ENCODE measurements at regions not wholly inside any gene's neighbourhood (a gene's known extent, or its start where the extent isn't known, plus 50 kb on each side); places are given as distances from the start of the nearest gene placed in this dataset.
"Not testable (repeated sequence)": the region's sequence is repeated elsewhere in the genome, so short reads cannot be mapped to it uniquely, and the experiment has no call there.

GRCh38 chr2:184314829-184315228 lies 283.5 kb upstream of the ZNF804A start:
- no peak for DNase-seq (ENCODE audit: low spot score)

DNA sequence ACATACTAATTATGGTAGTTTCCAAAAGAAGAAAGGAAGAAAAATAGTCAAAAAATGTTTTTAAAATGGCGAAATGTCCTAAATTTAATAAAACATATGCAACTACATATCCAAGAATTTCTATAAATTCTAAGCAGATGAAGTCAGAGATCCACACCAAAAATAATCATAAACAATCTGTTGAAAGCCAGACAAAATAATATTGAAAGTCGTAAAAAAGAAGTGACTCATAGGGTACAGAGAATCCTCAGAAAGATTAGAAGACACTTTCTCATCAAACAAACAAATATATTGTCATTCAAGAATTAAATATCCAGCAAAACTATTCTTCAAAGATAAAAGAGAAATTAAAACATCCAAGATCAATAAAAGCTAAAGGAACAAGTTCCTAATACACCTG lies 281.4 kb upstream of the ZNF804A start:
- no peak for DNase-seq (ENCODE audit: low spot score)

- DNase-seq (ENCODE audit: low spot score): no peak
Observed at GRCh38 chr2:184322615-184323014, 275.7 kb upstream of the ZNF804A start.

DNA sequence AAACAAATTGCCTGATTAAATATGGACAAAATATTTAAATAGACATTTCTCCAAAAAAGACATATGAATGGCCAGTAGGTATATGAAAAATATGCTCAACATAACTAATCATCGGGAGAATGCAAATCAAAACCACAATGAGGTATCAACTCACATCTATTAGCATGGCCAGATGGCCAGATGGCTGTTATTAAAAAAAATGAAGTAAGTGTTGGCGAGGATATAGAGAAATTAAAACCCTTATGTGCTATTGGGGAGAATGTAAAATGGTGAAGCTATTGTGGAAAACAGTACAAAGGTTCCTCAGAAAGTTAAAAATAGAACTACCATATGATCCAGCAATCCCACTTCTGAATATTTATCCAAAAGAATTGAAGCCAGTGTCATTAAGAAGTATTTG lies 272.3 kb upstream of the ZNF804A start:
- DNase-seq (ENCODE audit: low spot score): no peak

- DNase-seq (ENCODE audit: low spot score): not testable (repeated sequence)
Observed at GRCh38 chr2:184327805-184328204, 270.5 kb upstream of the ZNF804A start.

DNA sequence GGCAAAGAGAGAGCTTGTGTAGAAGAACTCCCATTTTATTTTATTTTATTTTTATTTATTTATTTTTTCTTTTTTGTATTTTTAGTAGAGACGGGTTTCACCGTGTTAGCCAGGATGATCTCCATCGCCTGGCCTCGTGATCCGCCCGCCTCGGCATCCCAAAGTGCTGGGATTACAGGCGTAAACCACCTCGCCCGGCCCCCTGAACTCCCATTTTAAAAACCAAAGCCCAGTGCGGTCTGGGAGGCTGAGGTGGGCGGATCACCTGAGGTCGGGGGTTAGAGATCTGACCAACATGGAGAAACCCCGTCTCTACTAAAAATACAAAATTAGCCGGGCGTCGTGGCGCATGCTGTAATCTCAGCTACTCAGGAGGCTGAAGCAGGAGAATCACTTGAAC lies 267.8 kb upstream of the ZNF804A start:
- DNase-seq (ENCODE audit: low spot score): not testable (repeated sequence)

GRCh38 chr2:184336688-184337087 lies 261.6 kb upstream of the ZNF804A start:
- DNase-seq (ENCODE audit: low spot score): no peak

DNA sequence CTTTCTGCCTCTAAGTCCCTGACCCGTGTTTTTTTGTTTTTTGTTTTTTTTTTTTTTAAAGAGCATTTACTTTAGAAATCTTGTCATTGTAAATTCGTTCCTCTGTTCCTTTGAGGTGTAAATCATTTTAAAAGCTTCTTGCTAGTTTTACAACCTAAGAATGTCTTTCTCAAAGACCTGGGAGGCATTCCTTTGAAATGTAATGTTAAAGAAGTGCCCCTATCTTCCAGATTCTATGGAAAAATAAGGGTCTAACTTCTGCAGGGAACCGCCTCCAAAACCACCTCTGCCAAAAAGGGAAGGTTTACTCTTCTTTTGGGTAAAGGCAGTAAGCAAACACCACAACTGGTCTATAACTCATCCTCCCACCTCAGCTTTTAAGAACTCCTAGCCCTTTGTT lies 259.6 kb upstream of the ZNF804A start:
- DNase-seq (ENCODE audit: low spot score): no peak

DNA sequence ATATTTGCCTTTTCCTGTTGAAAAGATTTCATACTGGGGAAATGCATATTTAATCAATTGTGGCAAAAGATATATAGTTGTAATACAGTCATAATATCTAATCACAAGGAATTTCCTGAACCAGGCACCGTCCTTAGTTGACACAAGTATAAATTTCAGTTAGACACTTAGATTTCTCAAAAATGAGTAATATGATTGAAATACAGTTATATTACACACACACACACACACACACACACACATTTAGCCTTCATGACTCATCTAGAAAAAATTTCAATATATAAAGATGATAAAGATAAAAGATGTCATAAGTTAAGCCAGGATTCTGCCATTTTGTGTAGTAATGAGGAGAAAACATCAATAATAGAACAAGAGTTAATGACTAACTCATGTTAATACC lies 258.4 kb upstream of the ZNF804A start:
- DNase-seq (ENCODE audit: low spot score): no peak

DNA sequence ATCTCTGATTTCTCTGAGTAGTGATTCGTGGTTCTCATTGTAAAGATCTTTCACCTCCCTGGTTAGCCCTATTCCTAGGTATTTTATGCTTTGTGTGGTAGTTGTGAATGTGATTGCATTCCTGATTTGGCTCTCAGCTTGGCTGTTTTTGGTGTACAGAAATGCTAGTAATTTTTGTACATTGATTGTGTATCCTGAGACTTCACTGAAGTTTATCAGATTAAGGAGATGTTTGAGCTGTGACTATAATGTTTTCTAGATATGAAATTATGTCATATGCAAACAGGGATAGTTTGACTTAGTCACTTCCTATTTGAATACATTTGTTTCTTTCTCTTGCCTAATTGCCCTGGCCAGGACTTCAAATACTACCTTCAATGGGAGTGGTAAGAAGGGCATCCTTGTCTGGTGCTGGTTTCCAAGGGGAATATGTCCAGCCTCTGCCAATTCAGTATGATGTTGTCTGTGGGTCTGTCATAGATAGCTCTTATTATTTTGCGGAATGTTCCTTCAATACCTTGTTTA lies 251.9 kb upstream of the ZNF804A start:
- no peak for DNase-seq (ENCODE audit: low spot score)

DNA sequence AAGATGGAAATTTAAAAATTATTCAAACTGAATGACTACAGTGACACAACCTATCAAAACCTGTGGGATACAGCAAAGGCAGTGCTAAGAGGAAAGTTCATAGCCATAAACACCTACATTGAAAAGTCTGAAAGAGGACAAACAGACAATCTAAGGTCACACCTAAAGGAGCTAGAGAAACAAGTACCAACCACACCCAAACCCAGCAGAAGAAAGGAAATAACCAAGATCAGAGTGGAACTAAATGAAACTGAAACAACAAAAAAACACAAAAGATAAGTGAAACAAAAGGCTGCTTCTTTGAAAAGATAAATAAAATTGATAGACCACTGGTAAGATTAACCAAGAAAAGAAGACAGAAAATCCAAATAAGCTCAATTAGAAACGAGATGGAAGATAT lies 247.2 kb upstream of the ZNF804A start:
- DNase-seq (ENCODE audit: low spot score): no peak

GRCh38 chr2:184357033-184357432 lies 241.3 kb upstream of the ZNF804A start:
- DNase-seq (ENCODE audit: low spot score): no peak

GRCh38 chr2:184359379-184359778 lies 238.9 kb upstream of the ZNF804A start:
- DNase-seq (ENCODE audit: low spot score): no peak

DNA sequence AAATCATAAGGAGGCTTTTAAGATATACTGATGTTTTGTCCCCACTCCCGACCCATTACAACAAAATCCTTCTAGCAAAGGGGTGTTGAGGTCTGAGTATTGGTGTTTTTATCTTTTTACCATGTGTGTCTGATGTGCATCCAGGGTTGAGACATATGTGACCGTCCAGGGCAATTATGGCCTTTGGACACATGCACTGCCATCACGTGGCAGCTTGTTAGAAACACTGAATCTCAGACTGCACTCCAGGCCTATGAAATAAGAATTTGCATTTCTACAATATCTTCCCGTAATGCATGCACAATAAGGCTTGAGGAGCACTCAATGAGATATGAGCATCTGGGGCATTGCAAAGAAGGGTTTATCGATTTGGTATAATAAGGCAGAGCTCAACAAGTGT lies 235.1 kb upstream of the ZNF804A start:
- DNase-seq (ENCODE audit: low spot score): no peak

DNA sequence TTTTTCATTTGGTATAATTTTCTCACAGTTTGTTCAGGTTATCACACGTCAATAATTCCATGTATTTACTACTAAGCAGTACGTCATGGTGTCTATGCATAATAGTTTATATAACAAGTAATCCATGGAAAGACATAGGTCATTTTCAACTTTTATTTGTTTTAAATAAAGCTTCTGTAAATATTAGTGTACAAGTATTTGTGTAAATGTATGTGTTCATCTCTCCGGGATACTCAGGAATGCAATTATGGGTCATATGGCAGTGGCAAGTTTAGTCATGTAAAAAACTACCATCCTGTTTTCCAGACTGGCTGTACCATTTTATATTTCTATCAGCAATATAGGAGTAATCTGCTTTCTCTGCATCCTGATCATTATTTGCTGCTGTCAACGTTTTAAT lies 231.1 kb upstream of the ZNF804A start:
- DNase-seq (ENCODE audit: low spot score): no peak

- DNase-seq (ENCODE audit: low spot score): no peak
Observed at GRCh38 chr2:184369307-184369706, 229.0 kb upstream of the ZNF804A start.

DNA sequence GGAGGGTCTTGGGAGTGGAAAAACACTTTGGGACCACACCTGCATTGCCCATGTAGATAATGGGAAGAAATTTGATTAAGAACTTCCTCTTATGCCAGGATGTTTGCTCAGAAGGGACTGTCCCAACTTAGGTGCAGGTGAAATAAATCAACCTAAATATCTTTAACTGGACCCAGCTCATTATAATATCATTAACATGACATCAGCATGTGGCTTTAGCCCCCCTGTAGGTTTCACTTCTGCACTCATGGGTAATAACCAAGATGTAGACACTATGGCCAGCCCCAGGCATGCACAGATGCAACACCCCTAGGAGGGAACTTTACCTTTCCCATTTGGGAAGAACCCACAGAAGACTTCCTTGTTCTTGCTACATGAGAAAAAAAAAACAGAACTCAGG lies 227.4 kb upstream of the ZNF804A start:
- no peak for DNase-seq (ENCODE audit: low spot score)

DNA sequence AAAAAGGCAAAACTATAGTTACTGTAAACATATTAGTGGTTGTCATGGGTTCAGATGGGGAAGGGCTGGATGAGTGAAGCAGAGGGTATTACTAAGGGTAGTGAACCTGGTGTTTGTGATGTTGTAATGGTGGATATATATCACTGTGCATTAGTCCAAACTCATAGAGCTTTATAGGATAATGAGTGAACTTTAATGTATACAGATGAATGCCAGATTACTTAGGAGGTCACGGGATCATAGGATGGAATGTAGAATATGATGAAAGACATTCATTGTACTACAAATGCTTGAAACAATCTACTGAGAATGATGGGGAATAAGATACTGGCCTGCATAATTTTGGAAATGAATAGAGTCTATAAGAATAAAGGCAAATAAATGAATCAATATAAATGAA lies 226.7 kb upstream of the ZNF804A start:
- DNase-seq (ENCODE audit: low spot score): no peak

DNA sequence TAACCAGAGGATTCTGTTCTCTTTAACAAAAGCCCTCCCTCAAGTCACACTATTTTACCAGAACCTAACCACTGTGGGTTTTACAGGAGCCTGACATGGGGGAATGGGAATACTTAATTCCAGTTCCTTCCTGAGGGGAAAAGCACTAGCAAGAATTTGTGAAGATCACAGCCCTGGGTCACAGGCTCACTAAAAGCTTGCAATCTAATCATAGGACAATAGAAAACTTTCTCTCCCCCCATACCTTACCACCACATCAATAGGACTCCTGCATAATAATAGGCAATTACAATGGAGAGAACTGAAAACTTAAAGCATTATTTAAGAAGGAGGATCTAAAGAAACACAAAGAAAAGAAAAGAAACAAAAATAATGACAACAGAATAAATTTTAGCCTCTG lies 225.8 kb upstream of the ZNF804A start:
- no peak for DNase-seq (ENCODE audit: low spot score)

- DNase-seq (ENCODE audit: low spot score): no peak
Observed at GRCh38 chr2:184394642-184395041, 203.7 kb upstream of the ZNF804A start.

DNA sequence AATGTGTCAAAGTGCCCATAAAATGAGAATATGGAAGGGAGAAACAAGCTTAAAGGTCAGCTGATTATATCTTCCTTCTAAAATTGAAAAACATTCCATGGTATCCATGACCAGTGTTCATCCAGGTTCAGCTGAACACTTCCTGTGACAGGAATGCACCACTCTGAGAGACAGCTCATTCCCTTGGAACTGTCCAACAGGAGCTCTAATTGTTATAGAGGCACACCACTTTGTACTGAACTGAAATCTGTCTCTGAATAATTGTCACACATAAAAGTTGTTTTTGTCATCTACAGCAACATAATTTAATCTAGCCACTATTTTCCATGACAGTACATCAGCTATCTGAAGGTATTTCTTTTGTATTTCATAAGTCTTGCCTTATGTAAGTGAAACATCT lies 195.9 kb upstream of the ZNF804A start:
- DNase-seq (ENCODE audit: low spot score): no peak

DNA sequence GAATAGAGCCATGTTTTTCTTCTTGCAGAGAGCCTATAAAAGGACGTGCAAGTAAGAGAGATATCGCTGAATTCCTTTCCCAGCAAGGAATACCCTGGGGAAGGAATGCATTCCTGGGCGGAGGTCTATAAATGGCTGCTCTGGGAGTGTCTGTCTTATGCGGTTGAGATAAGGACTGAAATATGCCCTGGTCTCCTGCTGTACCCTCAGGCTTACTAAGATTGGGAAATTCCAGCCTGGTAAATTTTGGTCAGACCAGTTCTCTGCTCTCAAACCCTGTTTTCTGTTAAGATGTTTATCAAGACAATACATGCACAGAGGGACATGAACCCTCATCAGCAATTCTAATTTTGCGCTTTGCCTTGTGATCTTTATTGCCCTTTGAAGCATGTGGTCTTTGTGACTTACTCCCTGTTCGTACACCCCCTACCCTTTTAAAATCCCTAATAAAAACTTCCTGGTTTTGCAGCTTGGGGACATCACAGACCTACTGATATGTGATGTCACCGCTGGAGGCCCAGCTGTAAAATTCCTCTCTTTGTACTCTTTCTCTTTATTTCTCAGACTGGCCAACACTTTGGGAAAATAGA lies 191.2 kb upstream of the ZNF804A start:
- DNase-seq (ENCODE audit: low spot score): not testable (repeated sequence)

GRCh38 chr2:184410160-184410559 lies 188.2 kb upstream of the ZNF804A start:
- no peak for DNase-seq (ENCODE audit: low spot score)

GRCh38 chr2:184413221-184413620 lies 185.1 kb upstream of the ZNF804A start:
- DNase-seq (ENCODE audit: low spot score): no peak

All from umbilical cord (tissue), 1 donor.